GM12892 (cell line): ENCODE measurements at regions not wholly inside any gene's neighbourhood (a gene's known extent, or its start where the extent isn't known, plus 50 kb on each side); places are given as distances from the start of the nearest gene placed in this dataset.

Experiments
- DNase-seq: peaks from one replicate; pipeline ENCODE4 v3.0.0; 2011; ENCODE audit not compliant: insufficient read length
- FAIRE-seq: peaks from 2 replicates; lab custom pipeline; 2011; peaks lifted over from hg19 to GRCh38; lab: Jason Lieb, UNC
- POLR2A ChIP-seq: IDR thresholded peaks from 2 replicates; pipeline ENCODE4 v1.6.1; 2011; ENCODE audit warnings: low read depth, low read length, control low read depth
- POLR2AphosphoS5 ChIP-seq: IDR thresholded peaks from 2 replicates; pipeline ENCODE4 v1.6.1; 2011; ENCODE audit warnings: low read depth, low read length, control low read depth
- TAF1 ChIP-seq: IDR thresholded peaks from 2 replicates; pipeline ENCODE4 v1.6.1; 2011; ENCODE audit warnings: low read depth, mild to moderate bottlenecking, control low read depth, low read length, borderline replicate concordance

- no peak for TF ChIP-seq TAF1
- DNase-seq = no peak
- no peak for FAIRE-seq
Observed at GRCh38 chr5:165290535-165290934, 1785.1 kb downstream of the MAT2B start.

DNA sequence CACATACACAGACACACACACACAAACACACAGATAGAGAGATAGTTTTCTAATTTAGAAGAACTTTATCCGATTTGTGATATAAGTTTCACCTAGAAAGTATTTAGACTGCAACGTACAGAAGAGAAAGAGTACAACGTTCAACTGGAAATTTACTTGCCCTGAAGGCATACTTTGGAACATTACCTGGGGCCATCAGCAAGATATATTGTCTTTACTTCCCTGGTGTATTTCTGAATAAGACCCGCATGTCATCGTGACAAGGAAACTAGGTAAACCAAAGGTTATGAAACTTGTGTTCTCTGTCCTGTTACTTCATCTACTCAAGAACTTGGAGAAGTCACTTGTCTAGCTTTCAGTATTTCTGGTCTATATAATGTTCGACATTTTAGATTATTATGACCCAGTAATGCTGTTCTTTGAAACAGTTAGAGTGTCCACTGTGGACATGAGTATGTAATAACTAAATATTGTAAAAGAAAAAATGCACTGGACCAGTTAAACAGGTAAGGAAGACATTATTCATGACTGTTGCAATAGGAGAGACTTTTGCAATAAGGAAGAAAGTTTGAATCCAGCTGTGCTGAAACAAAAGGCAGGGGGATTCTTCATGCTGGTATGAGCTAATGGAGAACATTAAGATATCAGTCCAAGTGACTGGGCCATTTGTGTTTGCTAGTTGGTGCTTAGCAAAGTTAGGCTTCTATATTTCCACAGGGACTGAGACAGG, 1791.1 kb downstream of the MAT2B start:
- no peak for DNase-seq
- TF ChIP-seq POLR2AphosphoS5 (no peak), TAF1 (no peak), POLR2A (no peak)
- FAIRE-seq = no peak

DNA sequence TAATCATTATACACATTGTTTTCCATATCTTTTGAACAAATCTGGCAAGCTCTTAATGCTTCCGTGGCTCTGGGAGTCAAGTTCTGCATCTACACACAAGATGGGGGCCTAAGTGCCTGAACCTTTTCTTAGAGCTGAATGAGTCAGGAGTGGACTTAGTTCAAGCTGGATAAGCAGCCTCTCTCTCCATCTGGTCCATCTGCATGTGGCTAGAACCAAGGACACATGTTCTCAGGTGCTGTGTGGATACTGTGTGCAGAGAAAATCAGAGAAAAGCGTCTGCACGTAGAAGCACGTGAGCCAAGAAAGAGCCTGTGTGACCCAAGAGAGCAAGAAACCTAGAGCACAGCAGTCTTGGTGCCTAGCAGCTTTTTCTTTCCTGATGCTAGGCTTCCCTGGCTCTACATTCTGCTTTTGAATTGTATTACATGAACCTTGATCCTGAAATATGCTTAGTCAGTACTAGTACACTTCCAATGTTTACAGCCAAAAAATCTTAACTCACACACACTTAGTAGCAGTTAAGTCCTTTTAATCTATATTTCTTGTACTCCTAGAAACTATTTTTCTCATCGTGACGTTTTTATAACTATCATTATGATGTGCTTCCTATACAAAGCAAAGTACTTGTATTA, 1798.9 kb downstream of the MAT2B start:
- TF ChIP-seq TAF1 (no peak), POLR2AphosphoS5 (no peak)
- DNase-seq (no peak), FAIRE-seq (no peak)

GRCh38 chr5:165305596-165305995, 1800.2 kb downstream of the MAT2B start:
- DNase-seq (no peak), FAIRE-seq (no peak)
- no peak for TF ChIP-seq POLR2AphosphoS5
- no peak for TF ChIP-seq TAF1
- no peak for TF ChIP-seq POLR2A

DNA sequence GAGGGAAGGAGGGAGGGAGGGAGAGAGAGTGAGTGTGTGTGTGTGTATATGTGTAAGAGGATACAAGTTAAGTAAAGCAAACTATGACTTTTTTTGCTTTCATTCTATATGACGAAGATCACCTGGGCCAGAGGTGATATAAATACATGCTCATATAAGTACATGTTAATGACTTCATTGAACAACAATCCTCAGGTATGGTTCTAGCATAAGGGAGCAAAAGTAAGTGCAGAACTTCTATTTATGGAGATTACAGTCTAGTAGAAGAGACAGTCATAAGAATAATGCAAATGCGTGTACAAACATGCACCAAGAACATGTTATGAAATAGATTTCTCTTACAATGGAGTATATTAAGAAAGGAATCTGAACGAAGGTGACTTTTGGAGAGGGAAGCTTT, 1804.0 kb downstream of the MAT2B start:
- FAIRE-seq = no peak
- TF ChIP-seq POLR2A (no peak), TAF1 (no peak), POLR2AphosphoS5 (no peak)
- no peak for DNase-seq

GRCh38 chr5:165310031-165310430, 1804.6 kb downstream of the MAT2B start:
- FAIRE-seq (no peak), DNase-seq (no peak)
- no peak for TF ChIP-seq POLR2A
- no peak for TF ChIP-seq POLR2AphosphoS5
- TF ChIP-seq TAF1 = no peak

DNA sequence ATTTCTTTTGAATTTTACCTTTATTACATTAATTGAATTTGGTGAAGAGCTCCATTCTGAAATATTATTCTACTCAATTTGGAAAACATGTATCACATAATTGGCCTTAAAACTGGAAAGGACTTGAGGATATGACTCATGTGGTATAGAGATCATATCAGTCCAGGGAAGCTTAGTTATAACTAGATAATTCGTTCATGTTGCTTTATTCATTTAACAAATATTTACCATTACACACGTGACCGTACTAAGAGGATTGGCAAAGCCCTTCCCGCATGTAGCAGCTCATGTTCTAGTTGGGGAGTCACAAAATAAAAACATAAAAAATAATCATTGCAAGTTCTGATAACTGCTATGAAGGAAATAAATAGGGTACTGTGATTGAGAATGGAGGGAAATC, 1816.5 kb downstream of the MAT2B start:
- FAIRE-seq = no peak
- no peak for DNase-seq
- no peak for TF ChIP-seq TAF1
- no peak for TF ChIP-seq POLR2A
- TF ChIP-seq POLR2AphosphoS5 = no peak

- DNase-seq (no peak), FAIRE-seq (no peak)
- TF ChIP-seq POLR2AphosphoS5 = no peak
- TF ChIP-seq POLR2A = no peak
- TF ChIP-seq TAF1 = no peak
Observed at GRCh38 chr5:165325221-165325620, 1819.8 kb downstream of the MAT2B start.

DNA sequence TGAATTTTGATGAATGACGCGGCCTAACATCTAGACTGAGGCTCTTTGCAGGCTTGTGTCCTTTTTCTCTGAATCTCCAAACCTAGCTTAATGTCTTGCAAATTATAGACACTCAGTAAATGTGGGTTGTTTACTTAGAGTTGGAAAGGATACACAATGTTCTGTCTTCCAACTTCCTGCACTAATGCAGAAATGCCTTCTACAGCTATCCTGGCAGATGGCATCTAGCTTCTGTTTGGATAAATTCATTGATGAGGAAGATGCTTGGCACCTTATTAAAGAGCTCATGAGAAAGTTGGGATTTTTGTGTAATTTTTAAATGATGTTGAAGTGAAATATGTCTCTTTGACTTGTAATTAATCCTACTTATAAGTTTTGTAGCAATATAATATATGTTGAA, 1822.2 kb downstream of the MAT2B start:
- no peak for FAIRE-seq
- TF ChIP-seq POLR2AphosphoS5 (no peak), POLR2A (no peak), TAF1 (no peak)
- DNase-seq = no peak

- DNase-seq (no peak), FAIRE-seq (no peak)
- TF ChIP-seq POLR2AphosphoS5 = no peak
- TF ChIP-seq TAF1 = no peak
- TF ChIP-seq POLR2A = no peak
Observed at GRCh38 chr5:165328846-165329245, 1823.4 kb downstream of the MAT2B start.

GRCh38 chr5:165333623-165334022, 1828.2 kb downstream of the MAT2B start:
- no peak for FAIRE-seq
- no peak for DNase-seq

GRCh38 chr5:165334201-165334600, 1828.8 kb downstream of the MAT2B start:
- TF ChIP-seq TAF1 (no peak), POLR2AphosphoS5 (no peak), POLR2A (no peak)
- no peak for FAIRE-seq
- no peak for DNase-seq

More at GRCh38 chr5:165333623-165334022, 1828.2 kb downstream of the MAT2B start:
- TF ChIP-seq POLR2AphosphoS5 (no peak), TAF1 (no peak), POLR2A (no peak)
